ENCODE measurements at regions not wholly inside any gene's neighbourhood (a gene's known extent, or its start where the extent isn't known, plus 50 kb on each side); places are given as distances from the start of the nearest gene placed in this dataset.
"Not testable (repeated sequence)": the region's sequence is repeated elsewhere in the genome, so short reads cannot be mapped to it uniquely, and the experiment has no call there.

GRCh38 chr20:19868441-19868840 lies 110.4 kb downstream of the RIN2 start:
- intact Hi-C loops (cut with micrococcal nuclease) = no loop called here

GRCh38 chr20:19872001-19872400 lies 113.9 kb downstream of the RIN2 start:
- intact Hi-C loops (cut with micrococcal nuclease) = no loop called here

- intact Hi-C loops (cut with micrococcal nuclease) = no loop called here
Observed at GRCh38 chr20:19874040-19874727, 116.1 kb downstream of the RIN2 start.

- intact Hi-C loops (cut with micrococcal nuclease) = no loop called here
Observed at GRCh38 chr20:19875376-19876221, 117.5 kb downstream of the RIN2 start.

- intact Hi-C loops (cut with micrococcal nuclease) = no loop called here
Observed at GRCh38 chr20:19876828-19877460, 118.9 kb downstream of the RIN2 start.

- intact Hi-C loops (cut with micrococcal nuclease) = not testable (repeated sequence)
Observed at GRCh38 chr20:19879874-19880255, 121.8 kb downstream of the RIN2 start.

GRCh38 chr20:19880256-19881079 lies 122.4 kb downstream of the RIN2 start:
- intact Hi-C loops (cut with micrococcal nuclease) = no loop called here

GRCh38 chr20:19881080-19881840 lies 123.2 kb downstream of the RIN2 start:
- intact Hi-C loops (cut with micrococcal nuclease) = no loop called here

GRCh38 chr20:19881990-19882389 lies 123.9 kb downstream of the RIN2 start:
- intact Hi-C loops (cut with micrococcal nuclease) = no loop called here

- intact Hi-C loops (cut with micrococcal nuclease) = no loop called here
Observed at GRCh38 chr20:19882446-19882845, 124.4 kb downstream of the RIN2 start.

- intact Hi-C loops (cut with micrococcal nuclease) = no loop called here
Observed at GRCh38 chr20:19883501-19883900, 125.4 kb downstream of the RIN2 start.

- intact Hi-C loops (cut with micrococcal nuclease) = no loop called here
Observed at GRCh38 chr20:19885594-19885938, 127.5 kb downstream of the RIN2 start.

- intact Hi-C loops (cut with micrococcal nuclease) = no loop called here
Observed at GRCh38 chr20:19885939-19886660, 128.0 kb downstream of the RIN2 start.

- intact Hi-C loops (cut with micrococcal nuclease) = no loop called here
Observed at GRCh38 chr20:19886661-19887288, 128.7 kb downstream of the RIN2 start.

GRCh38 chr20:19887556-19888268 lies 129.4 kb upstream of the NAA20 start:
- intact Hi-C loops (cut with micrococcal nuclease) = no loop called here

GRCh38 chr20:19888269-19888671 lies 128.9 kb upstream of the NAA20 start:
- intact Hi-C loops (cut with micrococcal nuclease) = no loop called here

- intact Hi-C loops (cut with micrococcal nuclease) = no loop called here
Observed at GRCh38 chr20:19889011-19889953, 127.9 kb upstream of the NAA20 start.

Data from T-helper 1 cell treated with Interleukin-12 subunit alpha and Interleukin-12 subunit beta and Interleukin-4 antibody, amounts not matched to agents 30 ng/mL and 1 ng/mL, for 36 hours (primary cell).